Endothelial cell of umbilical vein (primary cell): ENCODE measurements at regions not wholly inside any gene's neighbourhood (a gene's known extent, or its start where the extent isn't known, plus 50 kb on each side); places are given as distances from the start of the nearest gene placed in this dataset.

Experiments
- BruUV-seq: library from RNA; stranded (reverse); fragments of 400-500 nt; replicated peaks from 2 replicates; lab custom pipeline; 2021; lab: Mats Ljungman, UMichigan
- CTCF ChIA-PET: fragments of 300-600, 350-600 bp; sonication (Branson Sonifier 250); formaldehyde crosslinking; loops from one replicate; lab custom pipeline; 2021; ENCODE audit warnings: antibody characterized with exemption, inconsistent platforms; lab: Charles Lee
- POLR2A ChIA-PET: fragments of 300-600, 350-600 bp; sonication (Branson Sonifier 250); formaldehyde crosslinking; loops from one replicate; lab custom pipeline; 2021; ENCODE audit warnings: antibody characterized with exemption, inconsistent platforms; lab: Charles Lee
- DNase-seq: peaks from one replicate; pipeline ENCODE4 v3.0.0-alpha.2; 2011; ENCODE audit warnings: low read depth, low spot score
- FAIRE-seq: peaks from 2 replicates; lab custom pipeline; 2011; peaks lifted over from hg19 to GRCh38; lab: Jason Lieb, UNC
- H2AFZ ChIP-seq: 2 replicates; pipeline ENCODE4 v1.6.0; 2012; ENCODE audit warnings: low read depth, low read length, control low read depth, inconsistent platforms
- H3K27ac ChIP-seq: 2 replicates; pipeline ENCODE4 v1.5.1; 2011; ENCODE audit warnings: low read depth, mild to moderate bottlenecking, control low read depth, low read length, moderate library complexity; ENCODE audit not compliant: insufficient read depth
- H3K27me3 ChIP-seq, 2 experiments: 2 replicates each; pipeline versions ENCODE4 v1.6.0 to v1.6.1; 2011; ENCODE audit warnings: low read length in 2 of 2, mixed read lengths in 1 of 2; ENCODE audit not compliant: control insufficient read depth in 2 of 2, insufficient read depth in 2 of 2
- H3K36me3 ChIP-seq, 2 experiments: 2 replicates in 1 of 2; 3 replicates in 1 of 2; pipeline ENCODE4 v1.5.1; 2011; ENCODE audit warnings: low read length in 2 of 2, mild to moderate bottlenecking in 1 of 2, moderate library complexity in 1 of 2; ENCODE audit not compliant: control insufficient read depth in 2 of 2, insufficient read depth in 2 of 2; ENCODE audit errors: extremely low read depth in 1 of 2
- H3K4me1 ChIP-seq: 3 replicates; pipeline ENCODE4 v1.5.1; 2011; ENCODE audit warnings: mild to moderate bottlenecking, low read length; ENCODE audit not compliant: control insufficient read depth, insufficient read depth; ENCODE audit errors: extremely low read depth
- H3K4me2 ChIP-seq: 2 replicates; pipeline ENCODE4 v1.6.1; 2011; ENCODE audit warnings: low read length, control low read depth, mixed read lengths; ENCODE audit not compliant: insufficient read depth
- H3K4me3 ChIP-seq, 3 experiments: fragments of 200-600 bp in 1 of 3; sonication (generic), shearing (Covaris generic) in 1 of 3; replicated peaks in 1 of 3; 2 replicates each; pipeline ENCODE4 v1.5.1; 2011 to 2016; ENCODE audit warnings: control low read depth in 3 of 3, low read length in 3 of 3, mild to moderate bottlenecking in 2 of 3, inconsistent platforms in 1 of 3, low read depth in 1 of 3, moderate library complexity in 1 of 3; ENCODE audit not compliant: insufficient read depth in 1 of 3
- H3K79me2 ChIP-seq: 2 replicates; pipeline ENCODE4 v1.6.0; 2012; ENCODE audit warnings: low read length, inconsistent platforms; ENCODE audit not compliant: control insufficient read depth, insufficient read depth
- H3K9ac ChIP-seq: replicated peaks from 2 replicates; pipeline ENCODE3; 2011; ENCODE audit warnings: low read length, control low read depth; ENCODE audit not compliant: insufficient read depth; ENCODE audit errors: extremely low read depth
- H3K9me1 ChIP-seq: replicated peaks from 3 replicates; pipeline ENCODE4 v1.6.0; 2011; ENCODE audit warnings: mild to moderate bottlenecking, low read length; ENCODE audit not compliant: control insufficient read depth, insufficient read depth; ENCODE audit errors: extremely low read depth
- H3K9me3 ChIP-seq: replicated peaks from 2 replicates; pipeline ENCODE4 v1.5.1; 2012; ENCODE audit warnings: low read length, inconsistent platforms; ENCODE audit not compliant: control insufficient read depth, insufficient read depth
- H4K20me1 ChIP-seq: replicated peaks from 2 replicates; pipeline ENCODE3; 2011; ENCODE audit warnings: mild to moderate bottlenecking, low read length; ENCODE audit not compliant: control insufficient read depth, insufficient read depth; ENCODE audit errors: extremely low read depth
- EZH2 ChIP-seq: IDR thresholded peaks from 2 replicates; pipeline ENCODE4 v1.6.1; 2012; ENCODE audit warnings: borderline replicate concordance, low read depth, mild to moderate bottlenecking, moderate library complexity, low read length, inconsistent platforms; ENCODE audit not compliant: severe bottlenecking
- FOS ChIP-seq: IDR thresholded peaks from 2 replicates; pipeline ENCODE4 v1.6.1; 2011; ENCODE audit warnings: mild to moderate bottlenecking, low read length, moderate library complexity, borderline replicate concordance; ENCODE audit not compliant: insufficient read depth
- GATA2 ChIP-seq: IDR thresholded peaks from 2 replicates; pipeline ENCODE4 v1.7.0; 2011; ENCODE audit warnings: low read depth, mild to moderate bottlenecking, moderate library complexity, mixed read lengths, low read length; ENCODE audit not compliant: insufficient read length, insufficient read depth
- JUN ChIP-seq: IDR thresholded peaks from 2 replicates; pipeline ENCODE4 v1.6.1; 2011; ENCODE audit warnings: borderline replicate concordance, low read depth; ENCODE audit not compliant: insufficient read length, insufficient read depth
- MYC ChIP-seq: IDR thresholded peaks from one replicate; pipeline ENCODE4 v1.6.1; 2011; ENCODE audit warnings: mild to moderate bottlenecking, low read depth, low read length
- POLR2A ChIP-seq: IDR thresholded peaks from 2 replicates; pipeline ENCODE4 v1.6.1; 2012; ENCODE audit warnings: low read depth, mild to moderate bottlenecking, control low read depth, low read length
- POLR2AphosphoS5 ChIP-seq: IDR thresholded peaks from 2 replicates; pipeline ENCODE4 v1.6.1; 2012; ENCODE audit warnings: low read depth, mild to moderate bottlenecking, control low read depth, low read length, moderate library complexity; ENCODE audit not compliant: insufficient read depth
- dilution Hi-C: fragments of 300-500 bp; cut with MboI; formaldehyde crosslinking; loops from one replicate; pipeline ENCODE4 v1.15.0; 2019; ENCODE audit warnings: low sequenced_read_pairs; ENCODE audit not compliant: extremely low pct_ligation_motif_present
- intact Hi-C: fragments of 100-400 bp; cut with micrococcal nuclease; formaldehyde crosslinking; loops from one replicate; pipeline ENCODE4 v1.10.0; 2022
- TF ChIP-seq, protein P1 (sequence below): IDR thresholded peaks from 2 replicates; pipeline ENCODE4 v1.6.1; 2011; ENCODE audit not compliant: insufficient read depth, insufficient read length
- TF ChIP-seq, protein P2 (sequence below), 2 donors: IDR thresholded peaks; 1 replicate in 1 of 2; 2 replicates in 1 of 2; pipeline ENCODE4 v1.5.1; 2011; ENCODE audit warnings: low read length in 2 of 2, mild to moderate bottlenecking in 2 of 2, moderate library complexity in 2 of 2, control low read depth in 1 of 2, inconsistent platforms in 1 of 2, low read depth in 1 of 2; ENCODE audit not compliant: insufficient read depth in 1 of 2; ENCODE audit errors: extremely low read depth in 1 of 2

DNA sequence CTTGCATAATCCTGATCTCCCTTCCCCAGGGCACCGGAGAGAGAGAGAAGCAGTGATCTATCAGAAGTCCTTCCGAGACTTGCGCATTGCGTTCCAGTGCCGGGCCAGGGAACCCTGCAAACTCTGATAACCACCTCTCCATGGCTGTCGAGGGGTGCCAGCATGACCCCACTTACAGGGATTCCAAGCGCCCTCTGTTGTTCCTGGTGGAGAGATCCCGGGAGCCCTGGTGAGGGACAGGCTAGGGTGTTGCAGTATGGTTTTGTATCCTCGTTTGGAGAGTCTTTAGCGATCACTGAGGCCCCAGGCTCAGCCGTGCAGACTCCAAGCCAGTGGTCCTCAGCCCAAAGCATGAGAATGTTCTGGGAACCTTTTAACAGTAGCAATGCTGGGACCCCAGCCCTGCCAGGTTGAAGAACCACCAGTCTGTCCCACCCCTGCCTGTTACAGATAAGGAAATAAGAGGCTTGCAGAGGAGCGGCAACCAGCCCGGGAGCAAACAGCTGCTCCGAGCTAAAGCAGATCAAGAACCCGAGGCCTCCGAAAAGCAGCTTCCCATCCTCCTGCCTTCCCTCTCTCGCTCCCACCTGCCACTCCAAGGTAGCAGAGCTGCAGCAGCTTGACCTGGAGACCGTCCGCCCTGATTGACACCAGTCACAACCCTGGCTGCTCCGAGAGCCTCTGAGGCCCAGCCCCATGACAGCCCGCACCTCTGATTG, 150.3 kb upstream of the RPL38 start:
- BruUV-seq, result no TSS peak
- Histone ChIP-seq H3K9me1 (no peaks in the 10 kb centered on the region), H3K9me3 (peaks cover 2% of the 10 kb centered on the region), H4K20me1 (no peaks in the 10 kb centered on the region), H2AFZ (no peak overlapping the region), H3K36me3 (no peaks in the 10 kb centered on the region), H3K4me1 (no peaks in the 10 kb centered on the region), H3K27me3 (no peaks in the 10 kb centered on the region), H3K27ac (no peak overlapping the region), H3K4me3 (no peak overlapping the region), H3K9ac (no peak overlapping the region), H3K79me2 (no peaks in the 10 kb centered on the region), H3K4me2 (no peak overlapping the region)
- TF ChIP-seq, protein P1, sequence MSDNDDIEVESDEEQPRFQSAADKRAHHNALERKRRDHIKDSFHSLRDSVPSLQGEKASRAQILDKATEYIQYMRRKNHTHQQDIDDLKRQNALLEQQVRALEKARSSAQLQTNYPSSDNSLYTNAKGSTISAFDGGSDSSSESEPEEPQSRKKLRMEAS, result no peak
- no peak for TF ChIP-seq EZH2
- TF ChIP-seq, protein P2, sequence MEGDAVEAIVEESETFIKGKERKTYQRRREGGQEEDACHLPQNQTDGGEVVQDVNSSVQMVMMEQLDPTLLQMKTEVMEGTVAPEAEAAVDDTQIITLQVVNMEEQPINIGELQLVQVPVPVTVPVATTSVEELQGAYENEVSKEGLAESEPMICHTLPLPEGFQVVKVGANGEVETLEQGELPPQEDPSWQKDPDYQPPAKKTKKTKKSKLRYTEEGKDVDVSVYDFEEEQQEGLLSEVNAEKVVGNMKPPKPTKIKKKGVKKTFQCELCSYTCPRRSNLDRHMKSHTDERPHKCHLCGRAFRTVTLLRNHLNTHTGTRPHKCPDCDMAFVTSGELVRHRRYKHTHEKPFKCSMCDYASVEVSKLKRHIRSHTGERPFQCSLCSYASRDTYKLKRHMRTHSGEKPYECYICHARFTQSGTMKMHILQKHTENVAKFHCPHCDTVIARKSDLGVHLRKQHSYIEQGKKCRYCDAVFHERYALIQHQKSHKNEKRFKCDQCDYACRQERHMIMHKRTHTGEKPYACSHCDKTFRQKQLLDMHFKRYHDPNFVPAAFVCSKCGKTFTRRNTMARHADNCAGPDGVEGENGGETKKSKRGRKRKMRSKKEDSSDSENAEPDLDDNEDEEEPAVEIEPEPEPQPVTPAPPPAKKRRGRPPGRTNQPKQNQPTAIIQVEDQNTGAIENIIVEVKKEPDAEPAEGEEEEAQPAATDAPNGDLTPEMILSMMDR (IDR thresholded peaks at IDR 0.05; ENCODE audit: extremely low read depth in 1 of 2, insufficient read depth in 1 of 2, low read depth in 1 of 2, low read length in 2 of 2), result no peak
- TF ChIP-seq JUN, result no peak
- TF ChIP-seq POLR2A, result no peak
- TF ChIP-seq GATA2, result no peak
- no peak for TF ChIP-seq MYC
- TF ChIP-seq FOS, result no peak
- no peak for TF ChIP-seq POLR2AphosphoS5
- intact Hi-C loops, result no loop called here
- ChIA-PET POLR2A (no interaction called here), CTCF (no interaction called here)
- FAIRE-seq (no peak), DNase-seq (no peak)
- dilution Hi-C loops, result no loop called here
